ENCODE measurements at regions not wholly inside any gene's neighbourhood (a gene's known extent, or its start where the extent isn't known, plus 50 kb on each side); places are given as distances from the start of the nearest gene placed in this dataset.
"Not testable (repeated sequence)": the region's sequence is repeated elsewhere in the genome, so short reads cannot be mapped to it uniquely, and the experiment has no call there.

DNA sequence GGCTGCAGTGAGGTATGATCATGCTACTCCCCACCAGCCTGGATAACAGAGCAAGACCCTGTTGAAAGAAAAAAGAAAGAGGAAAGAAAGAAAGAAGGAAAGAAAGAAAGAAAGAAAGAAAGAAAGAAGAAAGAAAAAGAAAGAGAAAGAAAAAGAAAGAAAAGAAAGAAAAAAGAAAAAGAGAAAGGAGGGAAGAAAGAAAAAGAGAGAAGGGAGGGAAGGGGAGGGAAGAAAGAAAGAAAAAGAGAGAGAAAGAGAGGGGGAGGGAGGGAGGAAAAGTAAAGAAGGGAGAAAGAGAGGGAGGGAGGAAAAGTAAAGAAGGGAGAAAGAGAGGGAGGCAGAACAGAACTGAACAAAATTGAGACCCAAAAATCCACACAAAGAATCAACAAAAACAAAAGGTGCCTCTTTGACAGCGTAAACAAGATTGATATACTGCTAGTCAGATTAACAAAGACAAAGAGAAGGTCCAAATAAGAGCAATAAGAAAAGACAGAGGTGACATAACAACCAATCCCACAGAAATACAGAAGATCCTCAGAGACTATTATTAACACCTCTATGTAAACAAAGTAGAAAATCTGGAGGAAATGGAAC lies 293.9 kb upstream of the AMIGO2 start:
- no peak for DNase-seq (ENCODE audit: low read depth)

DNA sequence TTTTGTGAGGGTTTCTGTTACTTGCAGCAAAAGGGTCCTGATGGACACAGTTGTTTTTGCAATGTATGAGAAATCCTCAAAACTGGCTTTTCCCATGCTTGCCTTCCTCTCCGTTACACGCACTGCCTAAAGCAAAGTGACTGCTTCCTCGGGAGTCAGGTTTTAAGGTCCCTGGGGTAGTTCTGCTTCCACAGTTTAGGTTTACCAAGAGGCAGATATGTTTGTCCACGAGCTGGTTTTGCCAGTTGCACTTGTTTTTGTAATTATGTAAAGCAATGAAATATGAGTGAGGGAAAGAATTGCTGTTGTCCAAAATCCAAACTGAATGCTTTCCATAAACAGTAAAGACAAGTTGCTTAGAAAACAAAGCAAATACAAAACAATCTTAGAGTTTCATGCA lies 290.7 kb upstream of the AMIGO2 start:
- DNase-seq (ENCODE audit: low read depth) = no peak

DNA sequence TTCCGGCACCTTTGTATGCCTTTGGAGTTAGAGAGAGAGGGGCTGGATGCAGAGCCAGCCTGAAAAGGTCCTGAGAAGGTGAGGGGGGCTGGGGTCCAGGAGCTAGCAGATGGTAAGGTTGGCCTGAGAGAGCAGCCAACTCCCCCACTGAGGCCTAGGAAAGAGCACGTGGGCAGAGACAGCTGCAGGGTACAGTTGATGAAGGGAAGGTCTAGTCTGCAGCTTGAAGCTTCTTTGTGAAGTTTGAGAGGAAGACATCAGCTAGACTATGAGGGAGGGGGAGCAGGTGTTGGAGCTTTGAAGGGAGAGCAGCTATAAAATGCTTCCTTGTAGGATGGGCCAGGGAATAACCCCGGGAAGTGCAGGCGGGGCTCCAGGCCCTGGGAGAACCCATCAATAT lies 289.3 kb upstream of the AMIGO2 start:
- DNase-seq (ENCODE audit: low read depth) = no peak

DNA sequence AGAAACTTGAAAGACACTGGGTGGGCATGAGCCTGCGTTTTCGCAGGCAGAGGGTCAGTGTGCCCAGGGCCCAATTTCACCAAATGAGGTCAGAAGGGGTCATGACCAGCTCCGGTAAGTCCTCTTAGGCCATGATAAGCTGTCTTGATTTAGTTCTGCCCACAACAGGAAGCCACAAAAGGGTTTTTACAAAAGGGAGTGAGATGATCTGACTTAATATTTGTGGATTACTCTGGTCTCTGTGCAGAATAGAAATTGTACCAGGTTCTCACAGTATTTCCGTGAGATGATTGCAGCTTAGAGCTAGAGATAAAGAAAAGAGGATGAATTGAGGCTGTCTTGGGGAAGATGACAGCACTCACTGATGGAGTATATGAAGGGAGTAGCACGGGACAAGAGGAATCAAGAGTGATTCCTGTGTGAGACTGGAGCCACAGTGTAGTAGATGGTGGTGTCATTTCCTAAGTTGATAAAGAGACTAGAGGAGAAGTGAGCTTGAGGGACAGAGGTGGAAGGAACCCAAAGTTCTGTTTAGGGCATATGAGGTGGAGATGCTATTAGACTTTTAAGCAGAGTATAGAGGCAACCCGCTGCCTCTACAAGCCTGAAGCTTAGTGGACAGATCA lies 288.3 kb upstream of the AMIGO2 start:
- no peak for DNase-seq (ENCODE audit: low read depth)

DNA sequence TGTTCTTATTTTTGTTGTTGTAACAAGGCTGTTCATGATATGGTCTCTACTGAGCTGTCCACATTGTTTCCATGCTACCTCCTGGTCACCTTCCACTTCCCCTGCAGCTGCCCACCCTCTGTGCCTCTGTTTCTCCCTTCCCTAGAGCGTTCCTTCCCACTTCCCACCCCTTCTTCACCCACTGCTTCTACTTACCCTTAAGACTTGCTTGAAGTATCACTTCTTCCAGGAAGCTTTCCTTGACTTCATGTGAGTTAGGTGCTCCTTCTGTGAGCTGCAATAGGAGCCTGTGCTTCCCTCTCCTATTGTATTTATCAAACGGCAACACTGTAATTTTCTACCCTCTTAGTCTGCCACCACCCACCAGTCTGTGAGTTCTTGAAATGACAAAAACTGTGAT lies 286.8 kb upstream of the AMIGO2 start:
- no peak for DNase-seq (ENCODE audit: low read depth)

DNA sequence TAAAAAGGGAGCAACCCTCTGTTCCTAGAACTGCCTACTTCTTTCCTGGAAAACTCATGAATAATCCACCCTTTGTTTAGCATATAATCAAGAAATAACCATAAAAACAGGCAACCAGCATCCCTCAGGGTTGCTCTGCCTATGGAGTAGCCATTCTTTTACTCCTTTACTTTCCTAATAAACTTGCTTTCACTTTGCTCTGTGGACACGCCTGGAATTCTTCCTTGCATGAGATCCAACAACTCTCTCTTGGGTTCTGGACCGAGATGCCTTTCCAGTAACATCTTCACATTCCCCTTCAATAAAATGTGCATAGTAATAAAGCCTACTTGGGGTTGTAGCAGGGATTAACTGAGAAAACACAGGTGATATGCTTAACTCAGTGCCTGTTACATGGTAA lies 286.4 kb upstream of the AMIGO2 start:
- no peak for DNase-seq (ENCODE audit: low read depth)

DNA sequence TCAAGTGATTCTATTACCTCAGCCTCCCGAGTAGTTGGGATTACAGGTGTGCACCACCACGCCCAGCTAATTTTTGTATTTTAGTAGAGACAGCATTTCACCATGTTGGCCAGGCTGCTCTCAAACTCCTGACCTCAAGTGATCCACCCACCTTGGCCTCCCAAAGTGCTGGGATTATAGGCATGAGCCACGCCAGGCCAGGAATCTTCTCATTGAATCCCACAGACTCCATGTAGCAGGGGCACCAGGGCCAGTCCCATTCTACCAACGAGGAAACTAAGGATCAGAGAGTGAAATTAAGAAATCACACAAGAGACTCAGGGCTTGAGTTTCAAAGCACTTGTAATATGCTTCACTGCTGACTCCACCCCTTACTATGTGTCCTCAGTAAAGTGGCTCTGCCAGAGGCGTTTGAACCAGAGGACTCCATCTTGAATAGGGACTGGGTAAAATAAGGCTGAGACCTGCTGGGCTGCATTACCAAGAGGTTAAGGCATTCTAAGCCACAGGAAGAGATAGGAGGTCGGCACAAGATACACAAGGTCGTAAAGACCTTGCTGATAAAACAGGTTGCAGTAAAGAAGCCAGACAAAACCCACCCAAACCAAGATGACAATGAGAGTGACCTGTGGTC lies 285.8 kb upstream of the AMIGO2 start:
- not testable (repeated sequence) for DNase-seq (ENCODE audit: low read depth)

DNA sequence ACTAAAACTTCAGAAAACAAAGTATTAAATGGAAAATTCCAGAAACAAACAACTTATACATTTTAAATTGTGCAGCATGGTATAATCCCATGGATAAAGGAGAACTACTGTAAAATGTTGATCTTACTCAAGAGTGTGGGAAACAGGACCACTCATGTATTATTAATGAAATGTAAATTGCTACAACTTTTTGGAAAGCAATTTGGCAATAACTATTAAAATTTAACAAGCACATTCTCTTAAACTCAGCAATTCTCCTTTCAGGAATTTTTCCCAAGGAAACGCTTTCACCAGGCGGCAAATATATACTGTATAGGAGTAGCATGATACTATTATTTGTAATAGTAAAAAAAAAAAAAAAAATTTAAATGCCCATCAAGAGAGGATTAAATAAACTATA lies 284.5 kb upstream of the AMIGO2 start:
- peak; percentile 73 for DNase-seq (ENCODE audit: low read depth)

DNA sequence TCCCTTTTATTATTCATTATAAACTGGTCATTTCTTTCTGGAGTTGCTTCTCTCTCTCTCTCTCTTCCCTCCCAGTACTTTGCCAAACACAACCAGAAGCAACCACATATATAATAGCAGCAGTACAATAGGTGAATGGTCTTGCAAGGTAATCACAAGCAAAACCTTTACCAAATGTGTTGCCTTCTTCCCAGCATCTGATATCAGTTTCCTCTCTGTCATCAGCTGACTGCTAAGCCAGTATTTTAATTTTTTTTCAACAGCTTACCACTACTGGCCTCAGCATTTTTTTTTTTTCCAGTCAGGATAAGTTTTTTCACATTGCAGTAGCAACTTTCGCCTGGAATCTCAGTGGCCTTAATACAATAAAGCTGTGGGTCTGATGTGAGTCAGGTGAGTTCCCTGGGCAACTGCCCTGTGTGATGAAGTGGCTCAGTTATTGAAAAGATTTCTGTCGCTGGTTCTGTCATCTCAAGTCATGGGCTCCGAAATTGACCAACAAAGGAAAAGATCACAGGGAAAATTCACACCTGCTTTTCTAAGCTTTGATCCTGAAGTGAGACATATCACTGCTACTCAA lies 282.5 kb upstream of the AMIGO2 start:
- peak; percentile 25 for DNase-seq (ENCODE audit: low read depth)

DNA sequence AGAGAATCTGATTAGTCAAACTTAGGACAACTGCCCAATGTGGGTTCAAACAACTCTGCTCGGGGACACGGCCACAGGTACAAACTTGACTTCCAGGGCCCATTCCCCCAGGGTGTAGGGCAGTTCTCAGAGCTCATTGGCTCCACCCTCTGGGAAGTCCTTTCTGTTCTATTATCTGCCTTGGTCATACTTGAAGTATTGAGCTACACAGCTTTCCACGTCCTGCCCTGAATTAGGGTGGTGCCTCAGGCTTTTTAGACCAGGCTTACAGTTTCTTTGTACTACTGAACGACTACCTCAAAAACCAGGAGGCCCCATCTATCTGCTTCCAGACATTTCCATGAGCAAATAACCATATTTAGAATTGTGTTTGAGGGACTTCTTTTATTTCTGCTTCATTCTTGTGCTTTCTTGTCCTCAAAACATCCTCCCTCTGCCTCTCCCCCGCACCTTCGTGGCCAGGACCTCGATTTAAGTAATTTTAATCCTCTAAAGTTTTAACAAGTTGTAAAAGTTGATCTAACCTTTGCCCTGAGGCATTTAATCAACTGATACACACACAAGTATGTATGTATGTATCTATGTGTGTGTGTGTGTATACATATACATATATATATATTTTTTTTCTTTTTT lies 281.7 kb upstream of the AMIGO2 start:
- DNase-seq (ENCODE audit: low read depth) = no peak

DNA sequence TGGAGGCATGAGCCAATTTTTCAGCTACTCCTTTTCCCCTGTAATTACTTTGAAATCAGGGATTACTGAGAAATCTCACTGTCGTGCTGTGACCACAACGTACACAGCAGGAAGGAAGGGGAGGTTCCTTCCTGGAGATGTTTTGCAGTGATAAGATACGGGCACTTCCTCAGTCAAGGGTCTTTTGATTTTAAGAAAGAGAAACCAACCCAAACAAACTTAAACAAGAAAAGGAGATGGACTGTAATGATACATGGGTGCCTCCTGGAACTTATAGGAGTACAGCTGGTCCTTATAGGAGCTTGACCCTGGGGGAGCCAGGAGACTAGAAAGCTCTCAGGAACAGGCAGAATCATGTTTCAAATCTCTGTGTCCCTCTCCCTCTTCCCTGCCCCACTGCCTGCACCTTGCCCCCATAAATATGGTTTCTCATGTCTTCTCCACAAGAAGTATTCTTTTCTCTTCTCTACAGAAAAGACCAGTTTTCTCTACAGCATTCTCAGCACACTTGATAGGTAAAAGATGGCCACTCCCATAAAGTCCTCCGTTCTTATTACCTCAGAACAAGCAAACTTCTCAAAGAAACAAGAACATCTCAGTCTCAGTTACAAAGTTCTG lies 281.1 kb upstream of the AMIGO2 start:
- DNase-seq (ENCODE audit: low read depth) = no peak

DNA sequence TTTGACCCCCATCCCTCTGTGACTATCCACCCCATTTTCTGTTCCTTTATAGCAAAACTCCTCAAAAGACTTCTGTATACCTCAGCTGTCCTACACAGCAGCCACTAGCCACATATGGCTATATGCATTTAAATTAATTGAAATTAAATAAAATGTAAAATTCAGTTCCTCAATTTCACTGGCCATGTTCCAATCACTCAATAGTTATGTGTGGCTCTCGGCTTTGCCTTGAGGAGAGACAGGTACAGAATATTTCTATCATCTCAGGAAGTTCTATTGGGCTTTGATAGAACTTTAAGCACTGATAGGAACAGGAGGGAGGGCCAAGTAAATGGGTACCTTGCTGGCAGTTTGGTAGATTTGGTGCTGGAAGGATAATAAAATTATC lies 280.3 kb upstream of the AMIGO2 start:
- no peak for DNase-seq (ENCODE audit: low read depth)

DNA sequence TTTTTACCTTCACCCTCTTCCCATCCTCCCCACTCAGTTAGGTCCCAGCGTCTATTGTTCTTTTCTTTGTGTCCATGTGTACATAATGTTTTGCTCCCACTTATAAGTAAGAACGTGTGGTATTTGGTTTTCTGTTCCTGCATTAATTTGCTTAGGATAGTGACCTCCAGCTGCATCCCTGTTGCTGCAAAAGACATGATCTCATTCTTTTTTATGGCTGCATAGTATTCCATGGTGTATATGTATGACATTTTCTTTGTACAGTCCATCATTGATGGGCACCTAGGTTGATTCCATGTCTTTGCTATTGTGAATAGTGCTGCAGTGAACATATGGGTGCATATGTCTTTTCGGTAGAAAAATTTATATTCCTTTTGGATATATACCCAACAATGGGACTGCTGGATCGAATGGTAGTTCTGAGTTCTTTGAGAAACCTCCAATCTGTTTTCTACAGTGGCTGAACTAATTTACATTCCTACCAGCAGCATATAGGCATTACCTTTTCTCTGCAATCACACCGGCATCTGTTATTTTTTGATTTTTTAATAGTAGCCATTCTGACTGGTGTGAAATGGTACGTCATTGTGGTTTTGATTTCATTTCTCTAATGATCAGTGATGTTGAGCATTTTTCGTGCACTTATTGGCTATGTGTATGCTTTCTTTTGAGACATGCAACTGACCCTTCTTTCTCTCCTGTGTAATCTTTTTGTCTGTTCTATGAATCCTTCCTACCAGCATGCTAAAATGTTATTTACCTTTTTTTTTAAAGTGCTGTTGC lies 279.7 kb upstream of the AMIGO2 start:
- no peak for DNase-seq (ENCODE audit: low read depth)

DNA sequence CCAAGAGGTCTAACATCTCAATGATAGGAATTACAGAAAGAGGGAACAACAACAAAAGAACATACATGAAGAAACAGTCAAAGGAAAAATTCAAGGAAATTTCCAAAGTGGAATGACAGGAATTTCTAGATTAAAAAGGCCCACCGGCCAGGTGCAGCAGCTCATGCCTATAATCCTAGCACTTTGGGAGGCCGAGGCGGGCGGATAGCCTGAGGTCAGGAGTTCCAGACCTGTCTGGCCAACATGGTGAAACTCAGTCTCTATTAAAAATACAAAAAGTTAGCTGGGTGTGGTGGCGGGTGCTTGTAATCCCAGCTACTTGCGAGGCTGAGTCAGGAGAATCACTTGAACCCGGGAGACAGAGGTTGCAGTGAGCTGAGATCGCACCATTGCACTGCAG lies 277.2 kb upstream of the AMIGO2 start:
- not testable (repeated sequence) for DNase-seq (ENCODE audit: low read depth)

DNA sequence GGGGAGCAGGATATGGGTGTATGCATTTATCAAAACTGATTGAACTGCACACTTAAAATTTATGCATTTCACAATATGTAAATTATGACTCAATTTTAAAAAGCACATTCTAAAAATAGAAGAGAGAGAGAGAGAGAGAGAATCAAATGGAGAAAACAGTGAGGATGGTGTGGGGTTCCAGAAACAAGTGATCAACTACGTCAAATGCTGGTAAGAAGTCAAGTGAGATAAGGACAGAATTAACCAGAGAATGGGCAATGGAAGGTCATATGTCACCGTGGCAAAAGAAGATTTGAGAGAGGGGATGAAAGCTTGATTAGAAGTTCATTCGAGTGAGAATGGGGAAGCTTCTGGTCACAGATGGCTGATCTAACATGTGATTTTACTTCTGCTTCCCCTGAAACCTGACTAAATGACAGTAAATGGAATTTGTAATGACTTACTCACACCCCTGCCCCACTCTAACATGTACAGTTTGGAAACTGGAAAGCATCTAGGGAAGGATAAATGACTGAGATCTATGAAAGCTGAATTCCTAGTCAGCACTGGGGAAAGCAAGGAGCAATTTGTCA lies 276.5 kb upstream of the AMIGO2 start:
- peak; percentile 58 for DNase-seq (ENCODE audit: low read depth)

DNA sequence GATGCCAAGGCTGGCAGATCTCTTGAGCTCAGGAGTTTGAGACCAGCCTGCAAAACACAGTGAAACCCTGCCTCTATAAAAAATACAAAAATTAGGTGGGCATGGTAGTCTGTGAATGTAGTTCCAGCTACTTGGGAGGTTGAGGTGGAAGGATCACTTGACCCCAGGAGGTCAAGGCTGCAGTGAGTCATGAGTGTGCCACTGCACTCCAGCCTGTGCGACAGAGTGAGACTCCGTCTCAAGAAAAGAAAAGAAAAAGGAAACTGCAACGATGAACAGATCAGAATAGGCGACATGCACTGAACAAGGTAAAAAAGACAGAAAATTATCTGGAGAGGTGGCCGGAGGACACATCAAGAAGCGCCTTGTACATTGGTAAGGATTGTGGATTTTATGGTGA lies 273.7 kb upstream of the AMIGO2 start:
- no peak for DNase-seq (ENCODE audit: low read depth)

DNA sequence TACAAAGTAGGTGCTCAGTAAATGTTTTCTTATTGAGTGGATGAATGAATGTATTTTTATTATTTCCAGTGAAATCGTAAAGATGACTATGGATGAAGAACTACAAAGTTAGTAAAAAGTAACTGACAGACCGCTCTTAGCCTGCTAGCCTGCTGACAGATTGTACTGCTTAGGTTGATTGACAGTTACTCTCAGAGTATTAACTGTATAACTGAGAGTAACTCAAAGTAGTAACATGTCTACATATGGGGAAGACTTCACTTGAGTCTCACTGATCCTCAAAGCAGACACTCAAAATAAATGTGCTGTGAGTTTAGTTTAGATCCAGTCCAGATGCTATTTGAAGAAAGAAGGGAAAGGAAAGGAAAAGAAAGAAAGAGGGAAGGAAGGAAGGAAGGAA lies 272.3 kb upstream of the AMIGO2 start:
- no peak for DNase-seq (ENCODE audit: low read depth)

DNA sequence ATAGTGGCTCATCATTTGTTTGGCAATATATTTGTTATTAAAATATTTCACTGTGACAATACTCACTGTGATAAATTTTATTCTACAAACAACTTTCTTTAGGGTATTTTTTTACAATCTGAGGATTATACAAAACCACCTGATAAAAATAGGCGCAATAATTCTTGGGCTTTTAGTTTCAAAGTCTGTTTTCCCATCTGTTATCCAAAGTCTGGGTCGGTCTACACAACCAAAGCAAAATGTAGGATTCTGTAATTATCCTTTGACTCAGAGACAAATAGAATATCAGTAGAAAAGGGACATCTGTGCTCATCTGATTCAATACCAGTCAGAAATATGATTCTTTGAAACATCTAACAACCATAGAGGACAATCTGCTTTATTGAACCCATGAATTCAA lies 271.8 kb upstream of the AMIGO2 start:
- DNase-seq (ENCODE audit: low read depth) = no peak

DNA sequence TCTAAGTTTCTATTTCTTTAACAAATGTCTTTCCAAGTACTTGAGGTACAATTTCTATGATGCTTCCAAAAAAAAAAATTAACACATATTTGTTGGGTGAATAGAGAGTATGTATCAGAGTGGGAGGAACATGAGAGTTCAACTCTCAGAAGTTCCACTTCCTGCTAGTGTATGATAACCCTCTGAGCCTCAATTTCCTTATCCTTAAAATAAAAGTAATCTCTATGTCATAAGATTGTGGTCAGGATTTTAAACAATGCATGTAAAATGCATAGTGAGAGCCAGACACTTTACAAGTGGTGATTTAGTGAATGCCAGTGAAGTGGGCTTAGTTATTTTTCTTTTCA lies 270.3 kb upstream of the AMIGO2 start:
- DNase-seq (ENCODE audit: low read depth) = no peak

DNA sequence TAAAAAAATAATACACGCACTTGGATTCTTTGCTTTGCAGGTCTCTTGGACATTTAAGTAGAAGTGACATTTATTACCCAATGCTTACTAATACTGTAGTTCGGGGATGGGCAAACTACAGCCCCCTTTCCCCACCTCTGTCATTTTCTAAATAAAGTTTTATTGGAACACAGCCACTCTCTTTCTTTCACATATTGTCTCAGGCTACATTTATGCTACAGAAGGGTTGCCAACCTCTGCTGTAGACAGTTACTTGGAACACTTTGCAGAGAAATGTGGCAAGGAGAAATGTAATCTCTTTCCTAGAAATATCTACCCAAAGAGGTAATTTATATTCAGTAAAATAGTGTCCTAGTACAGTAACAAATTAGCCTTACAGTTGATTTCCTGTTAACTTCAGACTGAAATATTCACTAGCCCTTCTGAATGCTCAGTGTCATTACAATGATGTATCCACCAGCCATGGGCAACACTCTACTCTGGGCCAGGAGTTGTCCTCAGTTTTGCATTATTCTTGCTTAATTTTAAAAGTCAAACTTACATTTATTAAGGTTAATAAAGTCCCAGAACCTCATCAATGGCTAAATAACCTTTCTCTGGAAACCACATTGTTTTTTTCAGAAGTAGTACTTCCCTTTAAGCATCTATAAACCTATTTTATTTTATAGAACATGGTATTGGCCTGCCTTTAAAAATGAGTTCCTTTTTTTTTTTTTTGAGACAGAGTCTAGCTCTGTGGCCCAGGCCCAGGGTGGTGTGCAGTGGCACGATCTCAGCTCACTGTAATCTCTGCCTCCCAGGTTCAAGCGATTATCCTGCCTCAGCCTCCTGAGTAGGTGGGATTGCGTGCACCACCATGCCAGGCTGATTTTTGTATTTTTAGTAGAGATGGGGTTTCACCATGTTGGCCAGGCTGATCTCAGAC lies 269.6 kb upstream of the AMIGO2 start:
- DNase-seq (ENCODE audit: low read depth) = no peak

All from renal cortical epithelial cell (primary cell).